Upper lobe of left lung (tissue), 6 donors: ENCODE measurements at regions not wholly inside any gene's neighbourhood (a gene's known extent, or its start where the extent isn't known, plus 50 kb on each side); places are given as distances from the start of the nearest gene placed in this dataset.

Experiments
- ATAC-seq, 2 donors: fragments of 200-7000 bp; cut with Tn5 transposase; one replicate each; pipeline ENCODE4 v1.9.1; 2022; ENCODE audit warnings: mild to moderate bottlenecking in 2 of 2, moderate library complexity in 2 of 2; ENCODE audit not compliant: low FRiP score in 2 of 2
- DNase-seq, 2 donors: peaks; one replicate each; pipeline ENCODE4 v3.0.0-alpha.2; 2019 to 2020
- H3K27ac ChIP-seq, 4 donors: fragments of 200-600 bp; sonication (generic); one replicate each; pipeline ENCODE4 v1.5.1; 2016 to 2019
- H3K27me3 ChIP-seq, 4 donors: fragments of 200-600 bp; sonication (generic); one replicate each; pipeline ENCODE4 v1.5.1; 2017 to 2019
- H3K36me3 ChIP-seq, 4 donors: fragments of 200-600 bp; sonication (generic); one replicate each; pipeline ENCODE4 v1.5.1; 2016 to 2019
- H3K4me1 ChIP-seq, 4 donors: fragments of 200-600 bp; sonication (generic); one replicate each; pipeline ENCODE4 v1.5.1; 2018 to 2019
- H3K4me3 ChIP-seq, 4 donors: fragments of 200-600 bp; sonication (generic); one replicate each; pipeline ENCODE4 v1.5.1; 2017 to 2019; ENCODE audit warnings: mild to moderate bottlenecking in 2 of 4, moderate library complexity in 1 of 4
- H3K9me3 ChIP-seq, 4 donors: fragments of 200-600 bp; sonication (generic); one replicate each; pipeline ENCODE4 v1.5.1; 2018 to 2019
- CTCF ChIP-seq, 6 experiments: fragments of 450-650 bp in 4 of 6; fragments of 200-600 bp in 2 of 6; sonication (generic) in 2 of 6; IDR thresholded peaks; one replicate each; pipeline ENCODE4 v1.5.1; 2016 to 2019; ENCODE audit warnings: antibody characterized with exemption in 6 of 6
- EP300 ChIP-seq, 4 donors: sonication (generic); formaldehyde crosslinking; IDR thresholded peaks; one replicate each; pipeline ENCODE4 v1.5.1; 2017; ENCODE audit warnings: antibody characterized with exemption in 4 of 4, control low read depth in 2 of 4
- POLR2A ChIP-seq, 4 donors: fragments of 450-650 bp; IDR thresholded peaks; one replicate each; pipeline ENCODE4 v1.5.1; 2016 to 2017; ENCODE audit warnings: antibody characterized with exemption in 4 of 4, mild to moderate bottlenecking in 2 of 4
- POLR2AphosphoS5 ChIP-seq, 2 donors: sonication (generic); formaldehyde crosslinking; IDR thresholded peaks; one replicate each; pipeline ENCODE4 v1.5.1; 2017; ENCODE audit warnings: antibody characterized with exemption in 2 of 2
- WGBS, 2 donors: methylation state at CpG; one replicate each; pipeline ENCODE4 v1.1.5; 2017 to 2018; 5-methylcytosine and 5-hydroxymethylcytosine counted together
- donor health status: DM: no; HTN: no; CAD: no; lungs with moderate emphysema.
- donor health status: DM: no; HTN: yes; CAD: no; lungs with severe emphysema.

DNA sequence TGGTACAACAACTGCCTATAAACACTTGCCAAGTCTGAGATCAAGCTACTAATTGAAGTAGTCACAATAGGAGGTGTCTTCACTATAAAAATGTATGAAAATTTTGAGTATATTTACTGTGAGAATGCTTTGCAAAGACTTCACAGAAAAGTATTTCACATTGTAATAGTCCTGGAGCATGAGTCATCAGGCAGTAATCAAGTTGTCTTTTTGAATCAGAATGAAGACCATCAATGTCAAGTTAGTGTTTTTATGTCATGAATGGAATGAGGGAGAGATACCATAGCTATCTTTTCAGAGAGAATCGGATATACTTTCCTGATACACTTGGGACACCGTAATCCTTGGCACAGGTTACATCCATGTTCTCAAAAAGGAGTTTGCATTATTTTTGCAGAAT lies 466.9 kb upstream of the ARRDC3 start:
- TF ChIP-seq POLR2A (IDR thresholded peaks at IDR 0.05): no peak
- no peak for TF ChIP-seq CTCF (IDR thresholded peaks at IDR 0.05)
- no peak for TF ChIP-seq POLR2AphosphoS5 (IDR thresholded peaks at IDR 0.05)
- TF ChIP-seq EP300 (IDR thresholded peaks at IDR 0.05): no peak
- ATAC-seq: no peak
- H3K27me3 ChIP-seq: no peaks in the 10 kb centered on the region
- H3K4me3 ChIP-seq: no peak overlapping the region
- H3K36me3 ChIP-seq: no peaks in the 10 kb centered on the region
- no peaks in the 10 kb centered on the region for H3K9me3 ChIP-seq
- no peak for DNase-seq
- H3K4me1 ChIP-seq: no peaks in the 10 kb centered on the region
- WGBS, 2 donors: 90 to 91% methylated on average over 2 of the region's 2 CpGs
- no peak overlapping the region for H3K27ac ChIP-seq

DNA sequence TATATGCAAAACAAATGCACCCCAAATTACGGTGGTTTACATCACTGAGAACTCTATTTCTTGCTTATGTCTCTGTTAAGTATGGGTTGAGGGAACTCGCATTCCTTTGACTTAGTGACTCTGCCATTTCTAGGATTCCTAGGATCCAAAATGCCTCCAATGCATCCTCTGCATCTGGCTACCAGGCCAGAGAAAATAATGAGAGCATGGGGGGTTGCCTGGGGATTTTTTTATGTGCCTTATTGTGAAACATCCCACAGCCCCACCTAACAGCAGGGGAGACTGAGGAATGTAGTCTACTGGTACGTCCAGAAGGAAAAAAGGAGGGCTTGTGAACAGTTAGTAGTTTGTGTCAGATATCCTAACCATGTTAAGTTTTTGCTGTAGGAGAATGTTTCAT lies 466.0 kb upstream of the ARRDC3 start:
- Histone ChIP-seq H3K27me3 (no peaks in the 10 kb centered on the region), H3K4me1 (no peaks in the 10 kb centered on the region), H3K4me3 (no peak overlapping the region), H3K27ac (no peak overlapping the region), H3K9me3 (no peaks in the 10 kb centered on the region), H3K36me3 (no peaks in the 10 kb centered on the region)
- no peak for TF ChIP-seq EP300 (IDR thresholded peaks at IDR 0.05)
- no peak for TF ChIP-seq POLR2A (IDR thresholded peaks at IDR 0.05)
- WGBS, 2 donors: 84 to 88% methylated on average over 3 of the region's 3 CpGs
- ATAC-seq: no peak
- no peak for DNase-seq

GRCh38 chr5:91848453-91848852 lies 465.3 kb upstream of the ARRDC3 start:
- TF ChIP-seq POLR2AphosphoS5 (IDR thresholded peaks at IDR 0.05) (no peak), POLR2A (IDR thresholded peaks at IDR 0.05) (no peak), CTCF (IDR thresholded peaks at IDR 0.05) (no peak), EP300 (IDR thresholded peaks at IDR 0.05) (no peak)
- no peak for ATAC-seq
- DNase-seq: no peak
- no peak overlapping the region for H3K27ac ChIP-seq
- no peaks in the 10 kb centered on the region for H3K9me3 ChIP-seq
- H3K36me3 ChIP-seq: no peaks in the 10 kb centered on the region
- WGBS, 2 donors: 99% methylated on average over 3 of the region's 3 CpGs
- H3K4me3 ChIP-seq: no peak overlapping the region
- H3K4me1 ChIP-seq: no peaks in the 10 kb centered on the region
- H3K27me3 ChIP-seq: no peaks in the 10 kb centered on the region

- DNase-seq (no peak), ATAC-seq (no peak)
- H3K9me3 ChIP-seq: no peaks in the 10 kb centered on the region
Measured at GRCh38 chr5:91841423-91841822, 458.3 kb upstream of the ARRDC3 start.

GRCh38 chr5:91840412-91840811 lies 457.3 kb upstream of the ARRDC3 start:
- no peak for ATAC-seq
- Histone ChIP-seq H3K9me3 (no peaks in the 10 kb centered on the region), H3K27me3 (no peaks in the 10 kb centered on the region), H3K4me1 (no peaks in the 10 kb centered on the region), H3K27ac (no peak overlapping the region), H3K4me3 (no peak overlapping the region), H3K36me3 (no peaks in the 10 kb centered on the region)
- 70 to 79% methylated on average over 4 of the region's 4 CpGs for WGBS, 2 donors
- no peak for DNase-seq
- TF ChIP-seq CTCF (IDR thresholded peaks at IDR 0.05) (no peak), EP300 (IDR thresholded peaks at IDR 0.05) (no peak), POLR2A (IDR thresholded peaks at IDR 0.05) (no peak), POLR2AphosphoS5 (IDR thresholded peaks at IDR 0.05) (no peak)

More at GRCh38 chr5:91841423-91841822, 458.3 kb upstream of the ARRDC3 start:
- Histone ChIP-seq H3K4me3 (no peak overlapping the region), H3K27ac (no peak overlapping the region), H3K4me1 (no peaks in the 10 kb centered on the region), H3K27me3 (no peaks in the 10 kb centered on the region), H3K36me3 (no peaks in the 10 kb centered on the region)
- no peak for TF ChIP-seq EP300 (IDR thresholded peaks at IDR 0.05)
- no peak for TF ChIP-seq POLR2AphosphoS5 (IDR thresholded peaks at IDR 0.05)
- no peak for TF ChIP-seq CTCF (IDR thresholded peaks at IDR 0.05)
- TF ChIP-seq POLR2A (IDR thresholded peaks at IDR 0.05): no peak
